ENCODE measurements at regions not wholly inside any gene's neighbourhood (a gene's known extent, or its start where the extent isn't known, plus 50 kb on each side); places are given as distances from the start of the nearest gene placed in this dataset.
"Not testable (repeated sequence)": the region's sequence is repeated elsewhere in the genome, so short reads cannot be mapped to it uniquely, and the experiment has no call there.

DNA sequence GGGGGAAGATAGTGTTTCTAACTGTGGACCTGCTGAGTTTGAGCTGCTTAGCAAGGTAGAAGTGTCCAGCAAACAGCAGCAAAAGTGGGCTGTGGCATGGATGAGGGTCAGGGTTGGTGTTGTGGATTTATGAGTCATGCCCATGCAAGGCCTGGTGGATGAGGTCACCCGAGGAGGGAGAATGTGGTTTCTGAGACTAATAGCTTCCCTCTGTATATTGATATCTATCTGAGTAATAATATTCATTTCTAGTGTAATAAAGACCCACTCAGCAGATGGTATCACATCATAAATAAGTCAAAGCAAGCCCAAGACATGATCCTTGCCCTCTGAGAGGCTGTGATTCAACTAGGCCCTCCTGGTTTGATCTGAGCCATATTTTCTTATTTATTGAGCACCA is 597.8 kb upstream of the CLINT1 start:
- DNase-seq (ENCODE audit: low spot score): no peak
- TF ChIP-seq, protein P1, sequence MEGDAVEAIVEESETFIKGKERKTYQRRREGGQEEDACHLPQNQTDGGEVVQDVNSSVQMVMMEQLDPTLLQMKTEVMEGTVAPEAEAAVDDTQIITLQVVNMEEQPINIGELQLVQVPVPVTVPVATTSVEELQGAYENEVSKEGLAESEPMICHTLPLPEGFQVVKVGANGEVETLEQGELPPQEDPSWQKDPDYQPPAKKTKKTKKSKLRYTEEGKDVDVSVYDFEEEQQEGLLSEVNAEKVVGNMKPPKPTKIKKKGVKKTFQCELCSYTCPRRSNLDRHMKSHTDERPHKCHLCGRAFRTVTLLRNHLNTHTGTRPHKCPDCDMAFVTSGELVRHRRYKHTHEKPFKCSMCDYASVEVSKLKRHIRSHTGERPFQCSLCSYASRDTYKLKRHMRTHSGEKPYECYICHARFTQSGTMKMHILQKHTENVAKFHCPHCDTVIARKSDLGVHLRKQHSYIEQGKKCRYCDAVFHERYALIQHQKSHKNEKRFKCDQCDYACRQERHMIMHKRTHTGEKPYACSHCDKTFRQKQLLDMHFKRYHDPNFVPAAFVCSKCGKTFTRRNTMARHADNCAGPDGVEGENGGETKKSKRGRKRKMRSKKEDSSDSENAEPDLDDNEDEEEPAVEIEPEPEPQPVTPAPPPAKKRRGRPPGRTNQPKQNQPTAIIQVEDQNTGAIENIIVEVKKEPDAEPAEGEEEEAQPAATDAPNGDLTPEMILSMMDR (IDR thresholded peaks at IDR 0.05): no peak
- Mint-ChIP-seq H3K9me3 (ENCODE audit: low read depth) (peaks cover 2% of the 10 kb centered on the region), H3K27me3 (ENCODE audit: low read depth) (no peaks in the 10 kb centered on the region), H3K36me3 (ENCODE audit: low read depth) (no peaks in the 10 kb centered on the region), H3K4me1 (ENCODE audit: low read depth) (peaks cover 14% of the 10 kb centered on the region), H3K27ac (ENCODE audit: unreplicated experiment) (peak overlapping the region; percentile 58), H3K4me3 (ENCODE audit: unreplicated experiment) (no peak overlapping the region)

DNA sequence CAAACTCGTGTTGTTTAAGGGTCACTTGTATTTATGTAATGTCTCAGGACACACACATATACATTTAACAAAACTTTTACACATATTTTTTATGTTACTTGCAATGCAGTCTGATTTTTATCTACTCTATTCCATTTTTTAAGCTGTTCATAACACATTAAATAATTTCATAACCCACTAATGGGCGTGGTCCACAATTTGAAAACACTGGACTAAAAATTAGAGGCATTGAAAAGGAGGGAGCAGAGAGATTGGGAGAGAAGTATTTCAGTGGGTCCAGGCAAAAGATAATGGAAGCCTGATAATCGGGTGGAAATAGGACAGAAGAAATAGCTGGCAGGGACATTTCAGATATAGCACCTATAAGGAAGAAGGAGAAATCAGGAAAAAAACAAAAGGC is 597.3 kb upstream of the CLINT1 start:
- TF ChIP-seq, protein P1 (IDR thresholded peaks at IDR 0.05): no peak
- H3K4me3 Mint-ChIP-seq (ENCODE audit: unreplicated experiment): no peak overlapping the region
- H3K27ac Mint-ChIP-seq (ENCODE audit: unreplicated experiment): peak overlapping the region; percentile 29
- no peak for DNase-seq (ENCODE audit: low spot score)
- no peaks in the 10 kb centered on the region for H3K27me3 Mint-ChIP-seq (ENCODE audit: low read depth)
- H3K36me3 Mint-ChIP-seq (ENCODE audit: low read depth): no peaks in the 10 kb centered on the region
- H3K4me1 Mint-ChIP-seq (ENCODE audit: low read depth): peaks cover 19% of the 10 kb centered on the region
- H3K9me3 Mint-ChIP-seq (ENCODE audit: low read depth): peaks cover 2% of the 10 kb centered on the region

DNA sequence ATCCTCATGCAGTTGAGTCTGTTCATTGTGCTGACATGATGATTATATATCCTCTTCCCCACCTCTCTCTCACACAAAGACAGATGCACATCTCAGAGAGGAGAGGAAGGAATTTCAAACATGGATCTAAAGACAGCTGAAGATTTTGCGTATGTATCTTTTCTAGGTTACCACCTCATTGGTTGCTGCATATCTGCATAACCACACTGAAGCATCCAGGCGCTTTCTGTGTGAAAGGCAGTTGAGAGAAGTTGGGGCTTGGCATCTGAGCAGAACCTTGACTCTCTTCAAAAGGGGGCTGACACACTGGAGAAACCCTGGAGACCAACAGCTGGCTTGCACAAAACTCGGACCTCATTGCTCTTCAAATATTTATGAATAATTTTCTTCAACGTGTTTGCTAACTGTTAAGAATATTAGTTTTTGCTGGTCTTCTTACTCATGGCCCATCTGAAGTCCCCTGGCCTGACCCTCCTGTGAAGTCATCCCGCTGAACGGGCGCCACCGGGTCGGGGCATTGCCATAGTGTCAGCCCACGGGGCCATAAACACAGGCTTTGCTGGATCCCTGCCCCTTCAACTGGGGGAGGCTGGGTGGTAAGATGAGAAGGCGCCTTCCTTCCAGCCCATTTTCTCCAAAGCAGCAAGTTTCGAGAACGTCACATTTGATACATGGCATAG is 593.2 kb upstream of the CLINT1 start:
- Mint-ChIP-seq H3K36me3 (ENCODE audit: low read depth) (no peaks in the 10 kb centered on the region), H3K4me1 (ENCODE audit: low read depth) (peaks cover 36% of the 10 kb centered on the region), H3K27me3 (ENCODE audit: low read depth) (no peaks in the 10 kb centered on the region), H3K4me3 (ENCODE audit: unreplicated experiment) (no peak overlapping the region), H3K9me3 (ENCODE audit: low read depth) (no peaks in the 10 kb centered on the region), H3K27ac (ENCODE audit: unreplicated experiment) (peak overlapping the region; percentile 70)
- DNase-seq (ENCODE audit: low spot score): no peak
- TF ChIP-seq, protein P1 (IDR thresholded peaks at IDR 0.05): no peak

DNA sequence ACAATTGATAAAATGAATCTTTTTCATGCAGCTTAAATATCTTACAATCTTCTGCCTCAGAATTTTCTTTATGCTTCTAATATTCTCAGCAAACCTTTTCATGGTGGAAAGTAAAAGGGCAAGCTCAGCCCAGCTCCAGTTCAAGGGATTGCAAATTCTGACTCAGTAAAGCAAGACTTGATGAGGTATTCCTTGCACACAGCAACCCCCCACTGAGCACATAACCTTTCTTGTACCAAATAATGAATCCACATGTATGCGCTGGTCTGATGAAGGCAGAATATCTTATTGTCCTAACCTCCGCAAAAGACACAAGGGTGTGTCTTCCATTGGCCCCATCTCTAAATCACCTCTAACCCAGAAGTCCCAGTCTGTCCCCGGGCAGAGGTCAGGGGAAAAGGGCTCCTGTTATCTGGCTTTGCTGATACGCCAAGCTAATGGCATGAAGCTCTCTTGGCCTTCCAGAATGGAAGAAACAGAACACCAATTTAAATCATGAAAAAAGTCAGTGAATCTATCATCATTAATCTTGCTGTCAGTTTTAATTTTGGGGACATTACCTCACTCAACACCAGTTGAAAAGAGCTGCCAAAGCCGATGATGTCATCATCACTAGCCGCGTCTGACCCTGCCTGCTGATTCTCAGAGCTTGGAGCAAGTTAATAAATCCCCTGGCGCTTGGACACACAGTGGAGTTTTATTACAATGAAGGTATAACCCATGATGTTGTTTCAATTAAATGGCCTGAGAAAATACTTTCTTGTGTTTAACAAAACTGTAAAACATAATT is 592.5 kb upstream of the CLINT1 start:
- H3K27me3 Mint-ChIP-seq (ENCODE audit: low read depth): no peaks in the 10 kb centered on the region
- TF ChIP-seq, protein P1 (IDR thresholded peaks at IDR 0.05): no peak
- no peak overlapping the region for H3K4me3 Mint-ChIP-seq (ENCODE audit: unreplicated experiment)
- peak overlapping the region; percentile 70 for H3K27ac Mint-ChIP-seq (ENCODE audit: unreplicated experiment)
- H3K36me3 Mint-ChIP-seq (ENCODE audit: low read depth): no peaks in the 10 kb centered on the region
- DNase-seq (ENCODE audit: low spot score): no peak
- peaks cover 29% of the 10 kb centered on the region for H3K4me1 Mint-ChIP-seq (ENCODE audit: low read depth)
- H3K9me3 Mint-ChIP-seq (ENCODE audit: low read depth): no peaks in the 10 kb centered on the region

DNA sequence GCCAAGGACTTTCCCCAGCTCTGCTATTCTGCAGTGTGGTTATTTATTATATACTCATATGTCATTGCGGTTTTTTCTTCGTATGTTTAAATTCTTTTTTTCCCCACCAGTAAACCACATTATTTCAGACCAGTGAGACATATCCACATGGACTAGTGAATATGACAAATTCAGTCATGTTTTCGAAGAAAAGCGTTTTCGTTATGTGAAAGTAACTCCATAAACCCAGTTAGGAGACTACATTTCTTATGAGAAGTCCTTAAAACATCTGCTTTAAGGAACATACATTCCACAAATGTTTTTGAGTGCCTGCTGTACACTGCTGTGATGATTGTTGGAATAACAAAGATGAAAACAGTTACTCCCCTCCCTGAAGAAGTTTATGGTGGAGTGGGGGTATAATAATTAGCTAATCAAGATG is 591.8 kb upstream of the CLINT1 start:
- DNase-seq (ENCODE audit: low spot score): no peak
- Mint-ChIP-seq H3K4me1 (ENCODE audit: low read depth) (peaks cover 27% of the 10 kb centered on the region), H3K27ac (ENCODE audit: unreplicated experiment) (peak overlapping the region; percentile 70), H3K36me3 (ENCODE audit: low read depth) (peaks cover 2% of the 10 kb centered on the region), H3K27me3 (ENCODE audit: low read depth) (no peaks in the 10 kb centered on the region), H3K9me3 (ENCODE audit: low read depth) (peaks cover 3% of the 10 kb centered on the region), H3K4me3 (ENCODE audit: unreplicated experiment) (no peak overlapping the region)
- TF ChIP-seq, protein P1 (IDR thresholded peaks at IDR 0.05): no peak

DNA sequence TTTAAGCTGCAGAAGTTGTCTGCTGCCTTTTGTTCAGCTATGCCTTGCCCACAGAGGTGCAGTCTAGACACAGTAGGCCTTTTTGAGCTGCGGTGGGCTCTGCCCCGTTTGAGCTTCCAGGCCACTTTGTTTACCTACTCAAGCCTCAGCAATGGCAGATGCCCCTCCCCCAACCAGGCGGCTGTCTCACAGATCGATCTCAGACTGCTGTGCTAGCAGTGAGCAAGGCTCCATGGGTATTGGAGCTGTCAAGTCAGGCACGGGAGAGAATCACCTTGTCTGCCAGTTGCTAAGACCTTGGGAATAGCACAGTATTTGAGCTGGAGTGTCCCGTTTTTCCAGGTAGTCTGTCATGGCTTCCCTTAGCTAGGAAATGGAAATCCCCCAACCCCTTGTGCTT is 587.8 kb upstream of the CLINT1 start:
- not testable (repeated sequence) for H3K27ac Mint-ChIP-seq (ENCODE audit: unreplicated experiment); H3K4me3 Mint-ChIP-seq (ENCODE audit: unreplicated experiment); H3K27me3 Mint-ChIP-seq (ENCODE audit: low read depth); DNase-seq (ENCODE audit: low spot score)
- Mint-ChIP-seq H3K9me3 (ENCODE audit: low read depth) (peaks cover 27% of the 10 kb centered on the region), H3K4me1 (ENCODE audit: low read depth) (peaks cover 23% of the 10 kb centered on the region), H3K36me3 (ENCODE audit: low read depth) (peaks cover 18% of the 10 kb centered on the region)

DNA sequence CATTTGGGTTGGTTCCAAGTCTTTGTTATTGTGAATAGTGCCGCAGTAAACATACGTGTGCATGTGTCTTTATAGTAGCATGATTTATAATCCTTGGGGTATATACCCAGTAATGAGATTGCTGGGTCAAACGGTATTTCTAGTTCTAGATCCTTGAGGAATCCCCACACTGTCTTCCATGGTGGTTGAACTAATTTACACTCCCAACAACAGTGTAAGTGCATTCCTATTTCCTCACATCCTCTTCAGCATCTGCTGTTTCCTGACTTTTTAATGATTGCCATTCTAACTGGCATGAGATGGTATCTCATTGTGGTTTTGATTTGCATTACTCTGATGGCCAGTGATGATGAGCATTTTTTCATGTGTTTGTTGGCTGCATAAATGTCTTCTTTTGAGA is 580.3 kb upstream of the CLINT1 start:
- H3K27me3 Mint-ChIP-seq (ENCODE audit: low read depth); H3K27ac Mint-ChIP-seq (ENCODE audit: unreplicated experiment); H3K4me3 Mint-ChIP-seq (ENCODE audit: unreplicated experiment); DNase-seq (ENCODE audit: low spot score): not testable (repeated sequence)
- Mint-ChIP-seq H3K4me1 (ENCODE audit: low read depth) (peaks cover 14% of the 10 kb centered on the region), H3K9me3 (ENCODE audit: low read depth) (peaks cover 22% of the 10 kb centered on the region), H3K36me3 (ENCODE audit: low read depth) (peaks cover 14% of the 10 kb centered on the region)
